B cell (primary cell): ENCODE measurements at regions not wholly inside any gene's neighbourhood (a gene's known extent, or its start where the extent isn't known, plus 50 kb on each side); places are given as distances from the start of the nearest gene placed in this dataset.
"Not testable (repeated sequence)": the region's sequence is repeated elsewhere in the genome, so short reads cannot be mapped to it uniquely, and the experiment has no call there.

Experiments
- ATAC-seq: fragments of 200-7000 bp; cut with Tn5 transposase; one replicate; pipeline ENCODE4 v1.10.0; 2021; ENCODE audit warnings: low read depth, mild to moderate bottlenecking, moderate number of reproducible peaks, moderate library complexity
- CTCF ChIA-PET: fragments of 350-600 bp; sonication (Branson Sonifier 250); formaldehyde crosslinking; loops from one replicate; lab custom pipeline; 2021; ENCODE audit warnings: antibody characterized with exemption, inconsistent platforms; lab: Charles Lee
- POLR2A ChIA-PET: fragments of 350-600 bp; sonication (Branson Sonifier 250); formaldehyde crosslinking; loops from one replicate; lab custom pipeline; 2021; ENCODE audit warnings: antibody characterized with exemption; lab: Charles Lee
- DNase-seq: peaks from one replicate; pipeline ENCODE4 v3.0.0; 2013
- H2AFZ ChIP-seq: 2 replicates; pipeline ENCODE4 v1.6.1; 2012; ENCODE audit warnings: mild to moderate bottlenecking, low read depth, low read length; ENCODE audit not compliant: insufficient read depth, poor library complexity, severe bottlenecking
- H3K27ac ChIP-seq, 2 donors: 1 replicate in 1 of 2; 2 replicates in 1 of 2; pipeline ENCODE4 v1.5.1; 2012 to 2013; ENCODE audit warnings: low read length in 2 of 2, mild to moderate bottlenecking in 2 of 2, moderate library complexity in 1 of 2
- H3K27me3 ChIP-seq, 4 experiments: fragments of 200-600 bp in 1 of 4; sonication (generic) in 1 of 4; replicated peaks in 1 of 4; 1 replicate in 2 of 4; 2 replicates in 2 of 4; pipeline versions ENCODE4 v1.6.1 to v1.7.0; 2013 to 2016; ENCODE audit warnings: low read length in 3 of 4, mild to moderate bottlenecking in 2 of 4, mixed read lengths in 1 of 4, moderate library complexity in 1 of 4; ENCODE audit not compliant: insufficient read depth in 4 of 4, control insufficient read depth in 3 of 4; ENCODE audit errors: control extremely low read depth in 1 of 4
- H3K36me3 ChIP-seq, 2 experiments: replicated peaks in 1 of 2; 1 replicate in 1 of 2; 2 replicates in 1 of 2; pipeline versions ENCODE4 v1.6.1 to v1.7.1; 2013; ENCODE audit warnings: low read length in 1 of 2; ENCODE audit not compliant: insufficient read depth in 2 of 2, control insufficient read depth in 1 of 2; ENCODE audit errors: control extremely low read depth in 1 of 2, extremely low read depth in 1 of 2
- H3K4me1 ChIP-seq, 2 donors: fragments of 200-600 bp in 1 of 2; sonication (generic) in 1 of 2; 1 replicate in 1 of 2; 2 replicates in 1 of 2; pipeline versions ENCODE4 v1.5.1 to v1.6.1; 2013 to 2017; ENCODE audit warnings: low read length in 2 of 2; ENCODE audit not compliant: control insufficient read depth in 2 of 2, insufficient read depth in 2 of 2
- H3K4me2 ChIP-seq: replicated peaks from 2 replicates; pipeline ENCODE3; 2012; ENCODE audit warnings: mild to moderate bottlenecking, low read depth, low read length; ENCODE audit not compliant: poor library complexity, severe bottlenecking
- H3K4me3 ChIP-seq, 5 experiments: fragments of 200-600 bp in 1 of 5; sonication (generic) in 1 of 5; 1 replicate in 3 of 5; 2 replicates in 2 of 5; pipeline versions ENCODE4 v1.5.1 to v1.7.0; 2011 to 2016; ENCODE audit warnings: low read length in 4 of 5, mild to moderate bottlenecking in 4 of 5, low read depth in 2 of 5, control low read depth in 1 of 5, moderate library complexity in 1 of 5; ENCODE audit not compliant: insufficient read depth in 1 of 5; ENCODE audit errors: control extremely low read depth in 1 of 5, extremely low read depth in 1 of 5
- H3K79me2 ChIP-seq: fragments of 200-600 bp; sonication (generic); one replicate; pipeline ENCODE4 v1.6.0; 2016; ENCODE audit warnings: low read length; ENCODE audit not compliant: control insufficient read depth, insufficient read depth
- H3K9ac ChIP-seq: fragments of 200-600 bp; sonication (generic); 2 replicates; pipeline ENCODE4 v1.6.1; 2017; ENCODE audit warnings: mild to moderate bottlenecking, low read length, moderate library complexity
- H3K9me3 ChIP-seq, 3 donors: one replicate each; pipeline versions ENCODE4 v1.6.1 to v1.7.1; 2013; ENCODE audit warnings: low read length in 2 of 3; ENCODE audit not compliant: control insufficient read depth in 2 of 3, insufficient read depth in 1 of 3; ENCODE audit errors: control extremely low read depth in 1 of 3
- H4K20me1 ChIP-seq: 2 replicates; pipeline ENCODE4 v1.6.0; 2012; ENCODE audit warnings: mild to moderate bottlenecking, low read length; ENCODE audit not compliant: insufficient read depth, control insufficient read depth, poor library complexity, severe bottlenecking
- H3K27ac Mint-ChIP-seq: one replicate; pipeline ENCODE4 v1.8.0; 2021; ENCODE audit warnings: mixed read lengths
- H3K27me3 Mint-ChIP-seq: one replicate; pipeline ENCODE4 v1.8.0; 2021; ENCODE audit warnings: mixed read lengths
- H3K4me1 Mint-ChIP-seq: one replicate; pipeline ENCODE4 v1.8.0; 2021; ENCODE audit warnings: mixed read lengths
- H3K4me3 Mint-ChIP-seq: one replicate; pipeline ENCODE4 v1.8.0; 2021; ENCODE audit warnings: mixed read lengths
- H3K9me3 Mint-ChIP-seq: one replicate; pipeline ENCODE4 v1.8.0; 2022; ENCODE audit warnings: mixed read lengths; ENCODE audit not compliant: insufficient read depth
- EZH2 ChIP-seq: IDR thresholded peaks from 2 replicates; pipeline ENCODE4 v1.6.1; 2012; ENCODE audit warnings: borderline replicate concordance, low read depth, mild to moderate bottlenecking, moderate library complexity, low read length; ENCODE audit not compliant: insufficient read depth, poor library complexity, severe bottlenecking
- WGBS: methylation state at CpG from one replicate; pipeline ENCODE4 v1.1.5; 2013; ENCODE audit warnings: missing lambda C conversion rate; ENCODE audit not compliant: insufficient coverage; 5-methylcytosine and 5-hydroxymethylcytosine counted together
- intact Hi-C: fragments of 100-400 bp; cut with micrococcal nuclease; formaldehyde crosslinking; loops from one replicate; pipeline ENCODE4 v1.10.0; 2022
- TF ChIP-seq, protein P1 (sequence below): fragments of 200-600 bp; IDR thresholded peaks from one replicate; pipeline ENCODE4 v1.8.0; 2022; ENCODE audit warnings: antibody characterized with exemption, mild to moderate bottlenecking

- H3K9ac ChIP-seq, H3K4me2 ChIP-seq, H3K27me3 ChIP-seq, H2AFZ ChIP-seq, H3K4me1 Mint-ChIP-seq, H3K9me3 Mint-ChIP-seq, H3K4me1 ChIP-seq, CTCF ChIA-PET, intact Hi-C loops, H3K27ac Mint-ChIP-seq, H3K4me3 ChIP-seq, H3K27ac ChIP-seq, H3K9me3 ChIP-seq, H3K36me3 ChIP-seq, H3K79me2 ChIP-seq, ATAC-seq, POLR2A ChIA-PET, H4K20me1 ChIP-seq, DNase-seq, H3K4me3 Mint-ChIP-seq: not testable (repeated sequence)
- peaks cover 30% of the 10 kb centered on the region for H3K27me3 Mint-ChIP-seq
- WGBS, result no CpG with 5 or more reads among the region's 5 CpGs
Observed at GRCh38 chr2:181737302-181737701, 57.0 kb upstream of the NEUROD1 start.

GRCh38 chr2:181738074-181738473 is 57.8 kb upstream of the NEUROD1 start:
- Histone ChIP-seq H3K27ac (no peak overlapping the region), H3K27me3 (no peaks in the 10 kb centered on the region), H2AFZ (no peak overlapping the region), H3K36me3 (no peaks in the 10 kb centered on the region), H3K9ac (no peak overlapping the region), H3K4me1 (no peaks in the 10 kb centered on the region), H4K20me1 (no peaks in the 10 kb centered on the region), H3K9me3 (no peaks in the 10 kb centered on the region), H3K79me2 (no peaks in the 10 kb centered on the region), H3K4me2 (no peak overlapping the region), H3K4me3 (no peak overlapping the region)
- peaks cover 23% of the 10 kb centered on the region for H3K27me3 Mint-ChIP-seq
- H3K4me1 Mint-ChIP-seq, result no peaks in the 10 kb centered on the region
- WGBS, result no CpG with 5 or more reads among the region's 2 CpGs
- intact Hi-C loops, result no loop called here
- no peak for ATAC-seq
- H3K27ac Mint-ChIP-seq, result no peak overlapping the region
- ChIA-PET CTCF (interaction anchor here (0.7 to 1.1 kb wide), 3 partner anchors 43 to 1730 kb away, joined by 3 to 5 read pairs (median 4); no protein-coding TSS in a partner anchor), POLR2A (no interaction called here)
- no peak overlapping the region for H3K4me3 Mint-ChIP-seq
- TF ChIP-seq EZH2, result no peak
- TF ChIP-seq, protein P1, sequence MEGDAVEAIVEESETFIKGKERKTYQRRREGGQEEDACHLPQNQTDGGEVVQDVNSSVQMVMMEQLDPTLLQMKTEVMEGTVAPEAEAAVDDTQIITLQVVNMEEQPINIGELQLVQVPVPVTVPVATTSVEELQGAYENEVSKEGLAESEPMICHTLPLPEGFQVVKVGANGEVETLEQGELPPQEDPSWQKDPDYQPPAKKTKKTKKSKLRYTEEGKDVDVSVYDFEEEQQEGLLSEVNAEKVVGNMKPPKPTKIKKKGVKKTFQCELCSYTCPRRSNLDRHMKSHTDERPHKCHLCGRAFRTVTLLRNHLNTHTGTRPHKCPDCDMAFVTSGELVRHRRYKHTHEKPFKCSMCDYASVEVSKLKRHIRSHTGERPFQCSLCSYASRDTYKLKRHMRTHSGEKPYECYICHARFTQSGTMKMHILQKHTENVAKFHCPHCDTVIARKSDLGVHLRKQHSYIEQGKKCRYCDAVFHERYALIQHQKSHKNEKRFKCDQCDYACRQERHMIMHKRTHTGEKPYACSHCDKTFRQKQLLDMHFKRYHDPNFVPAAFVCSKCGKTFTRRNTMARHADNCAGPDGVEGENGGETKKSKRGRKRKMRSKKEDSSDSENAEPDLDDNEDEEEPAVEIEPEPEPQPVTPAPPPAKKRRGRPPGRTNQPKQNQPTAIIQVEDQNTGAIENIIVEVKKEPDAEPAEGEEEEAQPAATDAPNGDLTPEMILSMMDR, result no peak
- no peak for DNase-seq
- H3K9me3 Mint-ChIP-seq, result no peaks in the 10 kb centered on the region
